WTC11 (cell line): ENCODE measurements at regions not wholly inside any gene's neighbourhood (a gene's known extent, or its start where the extent isn't known, plus 50 kb on each side); places are given as distances from the start of the nearest gene placed in this dataset.

Experiments
- ATAC-seq: fragments of 200-7000 bp; cut with Tn5 transposase; 2 replicates; pipeline ENCODE4 v1.10.0; 2021; ENCODE audit warnings: mild to moderate bottlenecking, moderate library complexity
- CTCF ChIA-PET: fragments of 300-600 bp; sonication (Branson Sonifier 250); formaldehyde crosslinking; loops from one replicate; lab custom pipeline; 2021; ENCODE audit warnings: antibody characterized with exemption; lab: Charles Lee
- POLR2A ChIA-PET: fragments of 350-600 bp; sonication (Branson Sonifier 250); formaldehyde crosslinking; loops from one replicate; lab custom pipeline; 2021; ENCODE audit warnings: antibody characterized with exemption; lab: Charles Lee
- DNase-seq: peaks from one replicate; pipeline ENCODE4 v3.0.0; 2021; ENCODE audit warnings: low spot score
- H3K27ac Mint-ChIP-seq: 2 replicates; pipeline ENCODE4 v1.8.0; 2021; ENCODE audit warnings: mixed read lengths
- H3K27me3 Mint-ChIP-seq: 2 replicates; pipeline ENCODE4 v1.8.0; 2021; ENCODE audit warnings: low read depth, mild to moderate bottlenecking, moderate library complexity, mixed read lengths
- H3K36me3 Mint-ChIP-seq: 2 replicates; pipeline ENCODE4 v1.8.0; 2021; ENCODE audit warnings: mixed read lengths
- H3K4me1 Mint-ChIP-seq: 2 replicates; pipeline ENCODE4 v1.8.0; 2022; ENCODE audit warnings: mixed read lengths
- H3K4me3 Mint-ChIP-seq: 2 replicates; pipeline ENCODE4 v1.8.0; 2021; ENCODE audit warnings: mild to moderate bottlenecking, moderate library complexity, mixed read lengths
- H3K9me3 Mint-ChIP-seq: 2 replicates; pipeline ENCODE4 v1.8.0; 2021; ENCODE audit warnings: mixed read lengths
- AR ChIP-seq: fragments of 250-450 bp; sonication (Bioruptor Pico); IDR thresholded peaks from 2 replicates; pipeline ENCODE4 v1.9.0; 2021; ENCODE audit warnings: mild to moderate bottlenecking
- ATF3 ChIP-seq: sonication (generic); formaldehyde crosslinking; conservative IDR thresholded peaks from 2 replicates; pipeline ENCODE4 v1.8.1; 2022; ENCODE audit warnings: mild to moderate bottlenecking, missing genetic modification reagents
- CTCF ChIP-seq: fragments of 200-600 bp; IDR thresholded peaks from 2 replicates; pipeline ENCODE4 v1.8.0; 2022; ENCODE audit warnings: antibody characterized with exemption
- E2F4 ChIP-seq: sonication (generic); formaldehyde crosslinking; IDR thresholded peaks from 2 replicates; pipeline ENCODE4 v1.8.1; 2022; ENCODE audit warnings: low read depth, mild to moderate bottlenecking, moderate library complexity, missing genetic modification reagents, borderline replicate concordance
- E2F5 ChIP-seq: sonication (generic); formaldehyde crosslinking; IDR thresholded peaks from 2 replicates; pipeline ENCODE4 v1.8.1; 2022; ENCODE audit warnings: mild to moderate bottlenecking, moderate library complexity, missing genetic modification reagents
- FOXK1 ChIP-seq: sonication (generic); formaldehyde crosslinking; IDR thresholded peaks from 2 replicates; pipeline ENCODE4 v1.8.0; 2022; ENCODE audit warnings: mild to moderate bottlenecking, moderate library complexity, missing genetic modification reagents
- GRHL2 ChIP-seq: fragments of 250-450 bp; sonication (Bioruptor Pico); IDR thresholded peaks from 2 replicates; pipeline ENCODE4 v1.8.0; 2022; ENCODE audit warnings: mild to moderate bottlenecking, moderate library complexity; ENCODE audit not compliant: insufficient replicate concordance, severe bottlenecking
- IRF1 ChIP-seq: sonication (generic); formaldehyde crosslinking; IDR thresholded peaks from 2 replicates; pipeline ENCODE4 v1.8.0; 2023; ENCODE audit warnings: missing genetic modification reagents
- JUN ChIP-seq: sonication (generic); formaldehyde crosslinking; IDR thresholded peaks from 2 replicates; pipeline ENCODE4 v1.8.0; 2023; ENCODE audit warnings: mild to moderate bottlenecking, missing genetic modification reagents
- KAT7 ChIP-seq: sonication (generic); formaldehyde crosslinking; IDR thresholded peaks from 2 replicates; pipeline ENCODE4 v1.8.1; 2023; ENCODE audit warnings: missing genetic modification reagents, mild to moderate bottlenecking, borderline replicate concordance
- NFYB ChIP-seq: sonication (generic); formaldehyde crosslinking; conservative IDR thresholded peaks from 2 replicates; pipeline ENCODE4 v1.8.0; 2022; ENCODE audit warnings: low read depth, missing genetic modification reagents
- PRRX2 ChIP-seq: fragments of 250-450 bp; sonication (Bioruptor Pico); IDR thresholded peaks from 2 replicates; pipeline ENCODE4 v1.8.0; 2021; ENCODE audit warnings: mild to moderate bottlenecking
- RELA ChIP-seq: sonication (generic); formaldehyde crosslinking; IDR thresholded peaks from 2 replicates; pipeline ENCODE4 v1.8.1; 2022; ENCODE audit warnings: missing genetic modification reagents, mild to moderate bottlenecking, borderline replicate concordance
- USF1 ChIP-seq: sonication (generic); formaldehyde crosslinking; IDR thresholded peaks from 2 replicates; pipeline ENCODE4 v1.8.0; 2022; ENCODE audit warnings: mild to moderate bottlenecking, missing genetic modification reagents
- USF2 ChIP-seq: sonication (generic); formaldehyde crosslinking; IDR thresholded peaks from 2 replicates; pipeline ENCODE4 v1.8.1; 2023; ENCODE audit warnings: mild to moderate bottlenecking, missing genetic modification reagents, moderate library complexity
- ZBTB21 ChIP-seq: sonication (generic); formaldehyde crosslinking; IDR thresholded peaks from 2 replicates; pipeline ENCODE4 v1.8.1; 2023; ENCODE audit warnings: mild to moderate bottlenecking, missing genetic modification reagents, borderline replicate concordance
- ZNF138 ChIP-seq: sonication (generic); formaldehyde crosslinking; conservative IDR thresholded peaks from 2 replicates; pipeline ENCODE4 v1.8.1; 2022; ENCODE audit warnings: mild to moderate bottlenecking, moderate library complexity, missing genetic modification reagents
- ZNF263 ChIP-seq: sonication (generic); formaldehyde crosslinking; IDR thresholded peaks from 2 replicates; pipeline ENCODE4 v1.8.1; 2022; ENCODE audit warnings: low read depth, mild to moderate bottlenecking, moderate library complexity, missing genetic modification reagents
- ZNF317 ChIP-seq: sonication (generic); formaldehyde crosslinking; IDR thresholded peaks from 2 replicates; pipeline ENCODE4 v1.8.1; 2023; ENCODE audit warnings: low read depth, mild to moderate bottlenecking, moderate library complexity, missing genetic modification reagents, borderline replicate concordance
- ZNF396 ChIP-seq: fragments of 250-450 bp; sonication (Bioruptor Pico); IDR thresholded peaks from 2 replicates; pipeline ENCODE4 v1.8.0; 2021; ENCODE audit warnings: mild to moderate bottlenecking, moderate library complexity, borderline replicate concordance
- ZNF416 ChIP-seq: fragments of 250-450 bp; sonication (Bioruptor Pico); IDR thresholded peaks from 2 replicates; pipeline ENCODE4 v1.9.0; 2021; ENCODE audit warnings: mild to moderate bottlenecking, inconsistent platforms
- ZNF425 ChIP-seq: fragments of 250-450 bp; sonication (Bioruptor Pico); conservative IDR thresholded peaks from 2 replicates; pipeline ENCODE4 v1.9.0; 2021; ENCODE audit warnings: mild to moderate bottlenecking

- TF ChIP-seq NFYB (CRISPR knock-in tag): no peak
- TF ChIP-seq ZNF138 (CRISPR knock-in tag): no peak
- no peak for TF ChIP-seq ZNF416 (CRISPR knock-in tag)
Observed at GRCh38 chr2:48187503-48187902, 127.0 kb upstream of the FOXN2 start (continued).

- Mint-ChIP-seq H3K4me3 (no peak overlapping the region), H3K9me3 (no peaks in the 10 kb centered on the region)
- ATAC-seq: no peak
- CTCF ChIA-PET: no interaction called here
- DNase-seq: no peak
- TF ChIP-seq E2F5: no peak
- no peak for TF ChIP-seq IRF1 (CRISPR knock-in tag)
- TF ChIP-seq PRRX2 (CRISPR knock-in tag): no peak
- no peak for TF ChIP-seq ATF3
- no peak for TF ChIP-seq ZNF138 (CRISPR knock-in tag)
- TF ChIP-seq AR (CRISPR knock-in tag): no peak
- no peak for TF ChIP-seq ZBTB21 (CRISPR knock-in tag)
- no peak for TF ChIP-seq JUN (CRISPR knock-in tag)
- no peak for TF ChIP-seq ZNF317 (CRISPR knock-in tag)
- no peak for TF ChIP-seq ZNF263 (CRISPR knock-in tag)
- no peak for TF ChIP-seq FOXK1
- TF ChIP-seq E2F4 (CRISPR knock-in tag): no peak
- TF ChIP-seq USF2 (CRISPR knock-in tag): no peak
- no peak for TF ChIP-seq USF1 (CRISPR knock-in tag)
- no peak for TF ChIP-seq CTCF
- TF ChIP-seq ZNF396 (CRISPR knock-in tag): no peak
- no peak for TF ChIP-seq KAT7 (CRISPR knock-in tag)
- no peak for TF ChIP-seq GRHL2 (CRISPR knock-in tag)
- no peak for TF ChIP-seq ZNF425 (CRISPR knock-in tag)
- no peak for TF ChIP-seq RELA (CRISPR knock-in tag)
- TF ChIP-seq, all 79 proteins: peak for 0
- no peaks in the 10 kb centered on the region for H3K27me3 Mint-ChIP-seq
- no peaks in the 10 kb centered on the region for H3K36me3 Mint-ChIP-seq
- H3K4me1 Mint-ChIP-seq: peaks cover 28% of the 10 kb centered on the region
- POLR2A ChIA-PET: no interaction called here
- H3K27ac Mint-ChIP-seq: no peak overlapping the region
Observed at GRCh38 chr2:48189552-48190228, 124.8 kb upstream of the FOXN2 start.
